ENCODE measurements at regions not wholly inside any gene's neighbourhood (a gene's known extent, or its start where the extent isn't known, plus 50 kb on each side); places are given as distances from the start of the nearest gene placed in this dataset.

DNA sequence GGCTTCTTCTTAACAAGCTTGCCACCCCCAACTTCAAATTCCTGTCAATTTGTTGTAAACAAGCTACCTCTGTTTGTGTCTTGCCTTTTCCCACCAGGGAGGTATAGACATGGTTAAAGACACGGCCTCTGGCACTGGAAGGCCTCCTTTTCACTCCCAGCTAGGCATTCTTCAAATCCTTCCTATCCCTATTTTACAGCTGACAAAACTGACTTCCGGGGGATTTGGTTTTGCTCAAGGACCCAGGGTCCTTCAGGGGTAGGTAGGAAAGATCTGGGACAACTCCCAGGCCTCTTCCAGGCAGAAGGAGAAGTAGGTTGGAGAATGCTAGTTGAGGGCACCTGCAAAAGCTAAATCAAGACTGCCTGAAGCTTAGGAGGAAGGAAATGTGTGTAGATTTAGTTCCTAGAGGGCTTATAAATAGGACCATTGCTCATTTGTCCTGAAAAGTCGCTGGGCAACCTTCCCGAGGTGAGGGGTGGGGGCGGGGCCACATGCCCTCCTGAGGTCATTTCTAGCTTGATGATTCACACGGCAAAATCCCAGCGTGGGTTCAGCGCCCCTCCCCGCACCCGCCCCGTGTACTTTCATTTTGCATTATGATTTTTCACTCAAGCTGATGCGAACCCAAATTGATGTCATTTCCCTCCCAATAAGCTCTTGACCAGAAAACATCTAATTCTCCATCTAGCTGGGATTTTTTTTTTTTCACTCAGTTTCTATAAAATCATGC is 365.5 kb downstream of the SHQ1 start:
- TF ChIP-seq, protein P1, sequence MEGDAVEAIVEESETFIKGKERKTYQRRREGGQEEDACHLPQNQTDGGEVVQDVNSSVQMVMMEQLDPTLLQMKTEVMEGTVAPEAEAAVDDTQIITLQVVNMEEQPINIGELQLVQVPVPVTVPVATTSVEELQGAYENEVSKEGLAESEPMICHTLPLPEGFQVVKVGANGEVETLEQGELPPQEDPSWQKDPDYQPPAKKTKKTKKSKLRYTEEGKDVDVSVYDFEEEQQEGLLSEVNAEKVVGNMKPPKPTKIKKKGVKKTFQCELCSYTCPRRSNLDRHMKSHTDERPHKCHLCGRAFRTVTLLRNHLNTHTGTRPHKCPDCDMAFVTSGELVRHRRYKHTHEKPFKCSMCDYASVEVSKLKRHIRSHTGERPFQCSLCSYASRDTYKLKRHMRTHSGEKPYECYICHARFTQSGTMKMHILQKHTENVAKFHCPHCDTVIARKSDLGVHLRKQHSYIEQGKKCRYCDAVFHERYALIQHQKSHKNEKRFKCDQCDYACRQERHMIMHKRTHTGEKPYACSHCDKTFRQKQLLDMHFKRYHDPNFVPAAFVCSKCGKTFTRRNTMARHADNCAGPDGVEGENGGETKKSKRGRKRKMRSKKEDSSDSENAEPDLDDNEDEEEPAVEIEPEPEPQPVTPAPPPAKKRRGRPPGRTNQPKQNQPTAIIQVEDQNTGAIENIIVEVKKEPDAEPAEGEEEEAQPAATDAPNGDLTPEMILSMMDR (IDR thresholded peaks at IDR 0.05; ENCODE audit: insufficient read depth, low read depth, low read length, missing control alignments) = no peak
- H3K4me3 ChIP-seq (ENCODE audit: low read depth, low read length) = peak overlapping the region; percentile 46
- peak; percentile 80 for DNase-seq (ENCODE audit: low read depth)

DNA sequence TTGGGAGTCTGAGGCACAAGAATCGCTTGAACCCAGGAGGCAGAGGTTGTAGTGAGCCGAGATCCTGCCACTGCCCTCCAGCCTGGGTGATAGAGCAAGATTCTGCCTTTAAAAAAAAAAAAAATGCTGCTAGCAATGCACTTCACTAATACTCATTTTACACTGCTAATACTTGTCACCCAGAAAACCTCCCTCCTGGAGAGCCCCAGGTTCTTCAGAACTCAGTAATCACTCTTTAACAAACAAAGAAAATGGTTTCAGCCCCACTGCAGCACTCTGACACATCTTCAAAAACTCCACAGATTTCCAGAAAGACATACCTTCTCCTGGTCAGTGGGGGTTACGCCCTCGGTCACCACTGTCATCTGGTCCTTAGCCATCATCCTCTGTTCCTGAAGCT is 366.7 kb downstream of the SHQ1 start:
- H3K4me3 ChIP-seq (ENCODE audit: low read depth, low read length) = no peak overlapping the region
- DNase-seq (ENCODE audit: low read depth) = peak; percentile 16
- TF ChIP-seq, protein P1 (IDR thresholded peaks at IDR 0.05; ENCODE audit: insufficient read depth, low read depth, low read length, missing control alignments) = no peak

DNA sequence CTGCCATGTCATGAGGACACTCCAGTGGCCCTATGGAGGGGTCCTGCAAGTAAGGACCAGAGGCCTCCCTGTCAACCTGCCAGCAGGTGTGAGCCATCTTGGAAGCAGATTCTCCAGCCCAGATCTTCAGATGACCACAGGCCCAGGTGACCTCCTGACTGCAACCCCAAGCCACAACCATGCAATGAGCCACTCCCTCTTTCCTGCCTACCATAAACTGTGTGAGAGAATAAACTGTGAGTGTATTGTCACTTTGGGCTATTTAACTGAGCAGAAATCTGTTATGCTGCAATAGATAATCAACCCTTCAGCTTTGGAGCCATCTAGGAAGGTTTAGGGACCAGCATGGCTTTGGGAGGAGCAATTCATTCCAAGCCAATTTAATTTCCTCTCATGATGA is 367.9 kb downstream of the SHQ1 start:
- TF ChIP-seq, protein P1 (IDR thresholded peaks at IDR 0.05; ENCODE audit: insufficient read depth, low read depth, low read length, missing control alignments) = no peak
- no peak for DNase-seq (ENCODE audit: low read depth)
- H3K4me3 ChIP-seq (ENCODE audit: low read depth, low read length) = no peak overlapping the region

DNA sequence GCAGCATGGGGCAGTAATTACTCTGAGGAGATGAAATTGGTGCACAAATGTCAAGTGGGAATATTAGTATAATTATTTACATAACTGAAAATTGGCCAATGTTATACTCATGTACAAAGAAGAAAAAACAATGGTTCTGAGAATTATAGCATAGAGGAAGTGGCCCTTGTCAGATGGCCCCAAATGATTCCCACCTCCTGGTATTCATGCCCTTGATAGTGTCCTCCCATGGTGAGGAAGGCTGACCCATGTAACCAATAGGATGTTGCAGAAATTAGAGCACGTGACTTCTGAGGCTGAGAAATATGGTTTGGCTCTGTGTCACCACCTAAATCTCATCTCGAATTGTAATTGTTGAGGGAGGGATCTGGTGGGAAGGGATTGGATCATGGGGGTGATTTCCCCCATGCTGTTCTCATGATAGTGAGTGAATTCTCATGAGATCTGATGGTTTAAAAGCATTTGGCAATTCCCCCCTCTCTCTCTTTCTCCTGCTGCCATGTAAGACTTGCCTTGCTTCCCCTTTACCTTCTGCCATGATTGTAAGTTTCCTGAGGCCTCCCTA is 368.5 kb downstream of the SHQ1 start:
- TF ChIP-seq, protein P1 (IDR thresholded peaks at IDR 0.05; ENCODE audit: insufficient read depth, low read depth, low read length, missing control alignments) = no peak
- H3K4me3 ChIP-seq (ENCODE audit: low read depth, low read length) = no peak overlapping the region
- no peak for DNase-seq (ENCODE audit: low read depth)

DNA sequence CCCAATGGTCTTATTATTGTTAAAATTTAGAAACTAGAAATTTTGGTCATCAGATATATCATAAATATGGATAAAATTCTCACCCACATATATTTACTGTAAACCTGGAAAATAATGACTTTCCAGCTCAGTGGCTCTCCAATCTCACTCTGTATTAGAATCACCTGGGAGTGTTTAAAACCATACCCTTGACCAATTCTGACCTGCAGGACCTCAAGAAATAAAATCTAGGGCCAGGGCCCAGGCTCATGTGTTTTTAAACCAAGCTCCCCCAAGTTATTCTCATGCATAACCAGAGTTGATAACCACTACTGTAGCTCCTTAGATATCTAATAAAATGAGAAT is 372.1 kb downstream of the SHQ1 start:
- H3K4me3 ChIP-seq (ENCODE audit: low read depth, low read length) = no peak overlapping the region
- no peak for DNase-seq (ENCODE audit: low read depth)
- TF ChIP-seq, protein P1 (IDR thresholded peaks at IDR 0.05; ENCODE audit: insufficient read depth, low read depth, low read length, missing control alignments) = no peak

DNA sequence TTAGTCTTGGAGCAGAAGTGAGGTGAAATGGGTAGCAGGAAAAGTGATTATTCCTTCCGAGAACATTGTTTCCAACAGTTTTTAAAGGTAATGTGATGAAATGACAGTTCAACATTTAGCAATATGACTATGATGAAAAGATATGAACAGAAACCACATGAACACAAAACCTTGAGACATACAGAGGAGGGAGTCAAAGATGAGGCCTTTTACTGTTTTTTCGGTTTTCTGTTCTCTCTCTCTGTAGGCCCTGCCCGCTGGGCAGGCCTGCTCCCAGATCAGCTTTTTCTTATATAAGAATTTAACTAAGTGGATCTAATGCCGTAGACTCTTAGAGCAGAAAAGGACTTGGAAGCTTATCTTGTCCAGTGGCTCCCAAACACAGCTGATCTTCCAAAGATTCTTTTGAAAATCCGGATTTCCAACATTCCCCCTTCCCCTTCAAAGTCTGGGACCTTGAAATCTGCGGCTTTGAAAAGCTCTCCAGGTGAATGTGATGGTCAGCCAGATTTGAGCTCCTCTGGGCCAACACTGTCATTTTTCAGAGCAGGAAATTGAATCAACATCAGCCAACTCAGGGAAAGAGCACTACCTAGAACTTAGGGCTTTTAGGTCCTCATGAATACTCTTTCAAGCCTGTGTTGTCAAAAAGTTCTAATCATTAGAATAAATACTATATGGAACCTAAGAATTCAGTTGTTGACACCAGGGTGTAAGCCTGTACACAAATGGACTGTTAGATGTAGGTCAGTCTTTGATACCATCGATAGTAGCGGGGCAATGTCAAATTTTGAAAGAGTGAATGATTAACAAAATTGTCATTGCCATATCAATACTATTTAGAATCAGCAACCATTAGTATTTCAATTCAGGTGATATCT is 372.7 kb downstream of the SHQ1 start:
- DNase-seq (ENCODE audit: low read depth) = peak; percentile 53
- TF ChIP-seq, protein P1 (IDR thresholded peaks at IDR 0.05; ENCODE audit: insufficient read depth, low read depth, low read length, missing control alignments) = no peak
- no peak overlapping the region for H3K4me3 ChIP-seq (ENCODE audit: low read depth, low read length)

All from GM12865 (cell line).